HCT116 (cell line): ENCODE measurements at regions not wholly inside any gene's neighbourhood (a gene's known extent, or its start where the extent isn't known, plus 50 kb on each side); places are given as distances from the start of the nearest gene placed in this dataset.

ENCODE experiments used
- CEBPB ChIP-seq: IDR thresholded peaks from 2 replicates; pipeline ENCODE4 v1.6.1; 2012; ENCODE audit warnings: low read depth
- CTCF ChIP-seq, 3 experiments: fragments of 200-600 bp in 1 of 3; sonication (generic) in 1 of 3; IDR thresholded peaks in 2 of 3; conservative IDR thresholded peaks in 1 of 3; 2 replicates each; pipeline ENCODE4 v1.5.1; 2012 to 2017; ENCODE audit warnings: low read depth in 2 of 3, low read length in 2 of 3, antibody characterized with exemption in 1 of 3, borderline replicate concordance in 1 of 3, control low read depth in 1 of 3, mild to moderate bottlenecking in 1 of 3, mixed read lengths in 1 of 3, mixed run types in 1 of 3, moderate library complexity in 1 of 3; ENCODE audit not compliant: insufficient read depth in 1 of 3
- EZH2 ChIP-seq: fragments of 200-600 bp; sonication (generic); IDR thresholded peaks from 2 replicates; pipeline ENCODE4 v1.6.1; 2017; ENCODE audit warnings: antibody characterized with exemption, mixed run types
- POLR2A ChIP-seq: IDR thresholded peaks from 2 replicates; pipeline ENCODE4 v1.7.0; 2011; ENCODE audit warnings: borderline replicate concordance; ENCODE audit not compliant: insufficient read depth, insufficient read length; ENCODE audit errors: extremely low read depth
- POLR2AphosphoS5 ChIP-seq: IDR thresholded peaks from 2 replicates; pipeline ENCODE4 v1.6.1; 2011; ENCODE audit warnings: mild to moderate bottlenecking, low read depth, low read length, moderate library complexity
- SP1 ChIP-seq: IDR thresholded peaks from 2 replicates; pipeline ENCODE4 v1.6.1; 2012; ENCODE audit warnings: low read depth
- TCF7L2 ChIP-seq: IDR thresholded peaks from 2 replicates; pipeline ENCODE4 v1.7.0; 2011; ENCODE audit warnings: borderline replicate concordance, inconsistent platforms; ENCODE audit not compliant: insufficient read depth, insufficient read length; ENCODE audit errors: extremely low read depth
- ZNF274 ChIP-seq: fragments of 200-500 bp; sonication (Bioruptor generic); IDR thresholded peaks from 2 replicates; pipeline ENCODE4 v1.6.1; 2014; ENCODE audit warnings: mild to moderate bottlenecking, low read depth, low read length, inconsistent platforms
- TF ChIP-seq, protein P1 (sequence below): IDR thresholded peaks from 2 replicates; pipeline ENCODE4 v1.6.1; 2011; ENCODE audit warnings: mild to moderate bottlenecking, low read length, moderate library complexity; ENCODE audit not compliant: insufficient replicate concordance; ENCODE audit errors: extremely low read depth
- TF ChIP-seq, protein P2 (sequence below): IDR thresholded peaks from 2 replicates; pipeline ENCODE4 v1.6.1; 2012; ENCODE audit warnings: low read depth
- TF ChIP-seq, protein P3 (sequence below): IDR thresholded peaks from 2 replicates; pipeline ENCODE4 v1.6.1; 2012

DNA sequence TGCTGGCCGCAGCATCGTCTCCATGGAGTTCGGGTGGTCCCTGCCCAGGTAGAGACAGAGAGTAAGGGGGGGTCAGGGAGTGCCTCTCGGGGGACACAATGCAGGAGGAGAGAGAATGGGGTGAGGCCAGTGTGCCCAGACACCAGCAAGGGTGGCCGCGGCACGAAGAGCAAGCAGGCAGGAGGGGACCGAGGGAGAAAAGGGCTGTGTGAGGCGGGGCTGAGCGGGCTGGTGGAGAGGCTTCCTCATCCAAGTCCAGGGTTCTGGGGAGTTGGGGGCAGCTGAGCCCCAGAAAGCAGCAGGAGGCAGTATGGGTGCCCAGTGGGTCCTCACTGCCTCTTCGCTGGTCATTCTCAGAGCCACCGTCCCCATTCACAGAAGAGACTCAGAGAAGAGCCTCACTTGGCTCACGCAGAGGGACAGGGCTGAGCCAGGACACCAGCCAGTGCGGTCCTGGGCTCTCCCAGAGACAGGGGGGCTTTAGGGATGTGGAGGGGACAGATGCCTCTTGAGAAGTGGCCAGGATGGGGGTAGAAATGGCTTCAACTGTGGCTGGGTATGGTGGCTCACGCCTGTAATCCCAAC lies 78.9 kb downstream of the MICALL2 start:
- TF ChIP-seq EZH2 (no peak), CTCF (IDR thresholded peaks at IDR 0.05 in 2 of 3, conservative IDR thresholded peaks at IDR 0.05 in 1 of 3; ENCODE audit: borderline replicate concordance in 1 of 3, insufficient read depth in 1 of 3, low read depth in 2 of 3, low read length in 2 of 3) (no peak), TCF7L2 (no peak), SP1 (no peak), ZNF274 (no peak), CEBPB (no peak), POLR2A (no peak), POLR2AphosphoS5 (no peak)
- TF ChIP-seq, protein P1, sequence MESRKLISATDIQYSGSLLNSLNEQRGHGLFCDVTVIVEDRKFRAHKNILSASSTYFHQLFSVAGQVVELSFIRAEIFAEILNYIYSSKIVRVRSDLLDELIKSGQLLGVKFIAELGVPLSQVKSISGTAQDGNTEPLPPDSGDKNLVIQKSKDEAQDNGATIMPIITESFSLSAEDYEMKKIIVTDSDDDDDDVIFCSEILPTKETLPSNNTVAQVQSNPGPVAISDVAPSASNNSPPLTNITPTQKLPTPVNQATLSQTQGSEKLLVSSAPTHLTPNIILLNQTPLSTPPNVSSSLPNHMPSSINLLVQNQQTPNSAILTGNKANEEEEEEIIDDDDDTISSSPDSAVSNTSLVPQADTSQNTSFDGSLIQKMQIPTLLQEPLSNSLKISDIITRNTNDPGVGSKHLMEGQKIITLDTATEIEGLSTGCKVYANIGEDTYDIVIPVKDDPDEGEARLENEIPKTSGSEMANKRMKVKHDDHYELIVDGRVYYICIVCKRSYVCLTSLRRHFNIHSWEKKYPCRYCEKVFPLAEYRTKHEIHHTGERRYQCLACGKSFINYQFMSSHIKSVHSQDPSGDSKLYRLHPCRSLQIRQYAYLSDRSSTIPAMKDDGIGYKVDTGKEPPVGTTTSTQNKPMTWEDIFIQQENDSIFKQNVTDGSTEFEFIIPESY = no peak
- TF ChIP-seq, protein P2, sequence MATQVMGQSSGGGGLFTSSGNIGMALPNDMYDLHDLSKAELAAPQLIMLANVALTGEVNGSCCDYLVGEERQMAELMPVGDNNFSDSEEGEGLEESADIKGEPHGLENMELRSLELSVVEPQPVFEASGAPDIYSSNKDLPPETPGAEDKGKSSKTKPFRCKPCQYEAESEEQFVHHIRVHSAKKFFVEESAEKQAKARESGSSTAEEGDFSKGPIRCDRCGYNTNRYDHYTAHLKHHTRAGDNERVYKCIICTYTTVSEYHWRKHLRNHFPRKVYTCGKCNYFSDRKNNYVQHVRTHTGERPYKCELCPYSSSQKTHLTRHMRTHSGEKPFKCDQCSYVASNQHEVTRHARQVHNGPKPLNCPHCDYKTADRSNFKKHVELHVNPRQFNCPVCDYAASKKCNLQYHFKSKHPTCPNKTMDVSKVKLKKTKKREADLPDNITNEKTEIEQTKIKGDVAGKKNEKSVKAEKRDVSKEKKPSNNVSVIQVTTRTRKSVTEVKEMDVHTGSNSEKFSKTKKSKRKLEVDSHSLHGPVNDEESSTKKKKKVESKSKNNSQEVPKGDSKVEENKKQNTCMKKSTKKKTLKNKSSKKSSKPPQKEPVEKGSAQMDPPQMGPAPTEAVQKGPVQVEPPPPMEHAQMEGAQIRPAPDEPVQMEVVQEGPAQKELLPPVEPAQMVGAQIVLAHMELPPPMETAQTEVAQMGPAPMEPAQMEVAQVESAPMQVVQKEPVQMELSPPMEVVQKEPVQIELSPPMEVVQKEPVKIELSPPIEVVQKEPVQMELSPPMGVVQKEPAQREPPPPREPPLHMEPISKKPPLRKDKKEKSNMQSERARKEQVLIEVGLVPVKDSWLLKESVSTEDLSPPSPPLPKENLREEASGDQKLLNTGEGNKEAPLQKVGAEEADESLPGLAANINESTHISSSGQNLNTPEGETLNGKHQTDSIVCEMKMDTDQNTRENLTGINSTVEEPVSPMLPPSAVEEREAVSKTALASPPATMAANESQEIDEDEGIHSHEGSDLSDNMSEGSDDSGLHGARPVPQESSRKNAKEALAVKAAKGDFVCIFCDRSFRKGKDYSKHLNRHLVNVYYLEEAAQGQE = no peak
- TF ChIP-seq, protein P3, sequence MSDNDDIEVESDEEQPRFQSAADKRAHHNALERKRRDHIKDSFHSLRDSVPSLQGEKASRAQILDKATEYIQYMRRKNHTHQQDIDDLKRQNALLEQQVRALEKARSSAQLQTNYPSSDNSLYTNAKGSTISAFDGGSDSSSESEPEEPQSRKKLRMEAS = no peak
